ENCODE measurements at regions not wholly inside any gene's neighbourhood (a gene's known extent, or its start where the extent isn't known, plus 50 kb on each side); places are given as distances from the start of the nearest gene placed in this dataset.

- TF ChIP-seq CTCF (IDR thresholded peaks at IDR 0.05) (no peak), POLR2AphosphoS5 (IDR thresholded peaks at IDR 0.05) (no peak), POLR2A (IDR thresholded peaks at IDR 0.05) (no peak), EP300 (IDR thresholded peaks at IDR 0.05; ENCODE audit: low read depth) (no peak)
These were observed 532.4 kb upstream of the SALL3 start for GRCh38 chr18:78447211-78447610.
